Right lobe of liver (tissue), 4 donors: ENCODE measurements at regions not wholly inside any gene's neighbourhood (a gene's known extent, or its start where the extent isn't known, plus 50 kb on each side); places are given as distances from the start of the nearest gene placed in this dataset.

Experiments used
- POLR2A ChIP-seq: fragments of 450-650 bp; IDR thresholded peaks from one replicate; pipeline ENCODE4 v1.6.1; 2017; ENCODE audit warnings: antibody characterized with exemption, mild to moderate bottlenecking
- TF ChIP-seq, protein P1 (sequence below), 4 donors: fragments of 200-600 bp in 3 of 4; fragments of 450-650 bp in 1 of 4; IDR thresholded peaks; one replicate each; pipeline versions ENCODE4 v1.5.1 to v1.8.0; 2016 to 2022; ENCODE audit warnings: antibody characterized with exemption in 4 of 4, mild to moderate bottlenecking in 2 of 4
- donor health status: DM: no; HTN: no; CAD: no.
- donor health status: DM: no; HTN: no; CAD: no.
- donor health status: DM: no; HTN: yes; CAD: no.

- TF ChIP-seq, protein P1, sequence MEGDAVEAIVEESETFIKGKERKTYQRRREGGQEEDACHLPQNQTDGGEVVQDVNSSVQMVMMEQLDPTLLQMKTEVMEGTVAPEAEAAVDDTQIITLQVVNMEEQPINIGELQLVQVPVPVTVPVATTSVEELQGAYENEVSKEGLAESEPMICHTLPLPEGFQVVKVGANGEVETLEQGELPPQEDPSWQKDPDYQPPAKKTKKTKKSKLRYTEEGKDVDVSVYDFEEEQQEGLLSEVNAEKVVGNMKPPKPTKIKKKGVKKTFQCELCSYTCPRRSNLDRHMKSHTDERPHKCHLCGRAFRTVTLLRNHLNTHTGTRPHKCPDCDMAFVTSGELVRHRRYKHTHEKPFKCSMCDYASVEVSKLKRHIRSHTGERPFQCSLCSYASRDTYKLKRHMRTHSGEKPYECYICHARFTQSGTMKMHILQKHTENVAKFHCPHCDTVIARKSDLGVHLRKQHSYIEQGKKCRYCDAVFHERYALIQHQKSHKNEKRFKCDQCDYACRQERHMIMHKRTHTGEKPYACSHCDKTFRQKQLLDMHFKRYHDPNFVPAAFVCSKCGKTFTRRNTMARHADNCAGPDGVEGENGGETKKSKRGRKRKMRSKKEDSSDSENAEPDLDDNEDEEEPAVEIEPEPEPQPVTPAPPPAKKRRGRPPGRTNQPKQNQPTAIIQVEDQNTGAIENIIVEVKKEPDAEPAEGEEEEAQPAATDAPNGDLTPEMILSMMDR (IDR thresholded peaks at IDR 0.05), result no peak
- TF ChIP-seq POLR2A, result no peak
Measured at GRCh38 chr7:86431761-86432160, 211.9 kb upstream of the GRM3 start.
